Panc1 (cell line): ENCODE measurements at regions not wholly inside any gene's neighbourhood (a gene's known extent, or its start where the extent isn't known, plus 50 kb on each side); places are given as distances from the start of the nearest gene placed in this dataset.

Source experiments
- ATAC-seq: fragments of 200-7000 bp; cut with Tn5 transposase; 2 replicates; pipeline ENCODE4 v1.9.1; 2020; ENCODE audit warnings: mild to moderate bottlenecking, moderate library complexity
- BruUV-seq: library from RNA; stranded (reverse); fragments of 400-500 nt; replicated peaks from 2 replicates; lab custom pipeline; 2021; lab: Mats Ljungman, UMichigan
- CTCF ChIA-PET: fragments of 300-600 bp; sonication (Branson Sonifier 250); formaldehyde crosslinking; loops from one replicate; lab custom pipeline; 2022; ENCODE audit warnings: antibody characterized with exemption; lab: Charles Lee
- POLR2A ChIA-PET: fragments of 300-600 bp; sonication (Branson Sonifier 250); formaldehyde crosslinking; loops from one replicate; lab custom pipeline; 2022; ENCODE audit warnings: antibody characterized with exemption; lab: Charles Lee
- DNase-seq: peaks from one replicate; pipeline ENCODE4 v3.0.0-alpha.2; 2010; ENCODE audit warnings: low read depth, low spot score
- H3K27ac ChIP-seq: 2 replicates; pipeline ENCODE4 v1.5.1; 2011; ENCODE audit warnings: mild to moderate bottlenecking, low read length, inconsistent platforms
- H3K27me3 ChIP-seq: fragments of 200-500 bp; sonication (Bioruptor generic); 2 replicates; pipeline ENCODE4 v1.6.0; 2014; ENCODE audit warnings: low read length, inconsistent platforms; ENCODE audit not compliant: control insufficient read depth, insufficient read depth
- H3K36me3 ChIP-seq: fragments of 200-500 bp; sonication (Bioruptor generic); 2 replicates; pipeline ENCODE4 v1.5.1; 2014; ENCODE audit warnings: inconsistent platforms, mild to moderate bottlenecking, low read length, moderate library complexity; ENCODE audit not compliant: control insufficient read depth, insufficient read depth
- H3K4me1 ChIP-seq: 2 replicates; pipeline ENCODE4 v1.5.1; 2011; ENCODE audit warnings: inconsistent platforms, mild to moderate bottlenecking, low read length, moderate library complexity; ENCODE audit not compliant: control insufficient read depth, insufficient read depth
- H3K4me3 ChIP-seq, 2 experiments: 2 replicates each; pipeline ENCODE4 v1.5.1; 2011 to 2012; ENCODE audit warnings: low read depth in 2 of 2, low read length in 2 of 2, mild to moderate bottlenecking in 2 of 2, inconsistent platforms in 1 of 2, moderate library complexity in 1 of 2
- H3K9me3 ChIP-seq: fragments of 200-500 bp; sonication (Bioruptor generic); 2 replicates; pipeline ENCODE4 v1.5.1; 2014; ENCODE audit warnings: low read depth, mild to moderate bottlenecking, inconsistent platforms, low read length, moderate library complexity; ENCODE audit not compliant: control insufficient read depth, insufficient read depth
- CTCF ChIP-seq: fragments of 450-650 bp; IDR thresholded peaks from 2 replicates; pipeline ENCODE4 v1.5.1; 2017; ENCODE audit warnings: mild to moderate bottlenecking
- POLR2AphosphoS5 ChIP-seq: IDR thresholded peaks from 2 replicates; pipeline ENCODE4 v1.6.1; 2012; ENCODE audit warnings: mild to moderate bottlenecking, low read depth, low read length, moderate library complexity
- SIN3A ChIP-seq: IDR thresholded peaks from 2 replicates; pipeline ENCODE4 v1.6.1; 2012; ENCODE audit warnings: low read depth, mild to moderate bottlenecking, low read length, moderate library complexity, borderline replicate concordance; ENCODE audit not compliant: insufficient read depth
- TCF7L2 ChIP-seq: IDR thresholded peaks from 2 replicates; pipeline ENCODE4 v1.6.1; 2011; ENCODE audit warnings: mild to moderate bottlenecking, low read depth, low read length, inconsistent platforms
- in situ Hi-C: cut with HindIII; loops from 2 replicates; pipeline ENCODE4 v1.10.0; 2016; ENCODE audit warnings: low sequenced_read_pairs, low pct_unique_long_range_greater_than_20kb
- intact Hi-C: fragments of 100-400 bp; cut with micrococcal nuclease; formaldehyde crosslinking; loops from one replicate; pipeline ENCODE4 v1.10.0; 2022; ENCODE audit not compliant: unreplicated experiment
- TF ChIP-seq, protein P1 (sequence below), 2 experiments: IDR thresholded peaks; 2 replicates each; pipeline ENCODE4 v1.6.1; 2011 to 2012; ENCODE audit warnings: low read depth in 2 of 2, control low read depth in 1 of 2, low read length in 1 of 2, mild to moderate bottlenecking in 1 of 2, moderate library complexity in 1 of 2; ENCODE audit not compliant: insufficient read depth in 1 of 2

DNA sequence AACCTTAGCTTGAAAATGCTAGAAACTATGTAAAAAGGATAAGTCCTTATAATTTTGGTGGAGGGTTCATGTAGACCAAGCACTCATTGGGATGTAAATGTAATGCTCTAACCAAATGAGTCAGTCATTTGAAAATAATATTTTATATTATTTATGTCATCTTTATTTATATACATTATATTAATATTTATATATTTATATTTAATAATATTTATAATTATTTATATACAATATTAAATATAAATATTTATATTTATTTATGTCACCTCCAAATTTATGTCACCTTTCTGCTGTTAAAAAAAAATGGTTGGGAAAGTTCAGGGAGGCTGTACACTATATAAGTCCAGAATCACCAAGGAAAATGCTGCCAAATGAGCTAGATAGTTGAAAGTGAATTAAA, 254.3 kb downstream of the FIGN start:
- no peak for TF ChIP-seq CTCF
- TF ChIP-seq POLR2AphosphoS5, result no peak
- TF ChIP-seq, protein P1, sequence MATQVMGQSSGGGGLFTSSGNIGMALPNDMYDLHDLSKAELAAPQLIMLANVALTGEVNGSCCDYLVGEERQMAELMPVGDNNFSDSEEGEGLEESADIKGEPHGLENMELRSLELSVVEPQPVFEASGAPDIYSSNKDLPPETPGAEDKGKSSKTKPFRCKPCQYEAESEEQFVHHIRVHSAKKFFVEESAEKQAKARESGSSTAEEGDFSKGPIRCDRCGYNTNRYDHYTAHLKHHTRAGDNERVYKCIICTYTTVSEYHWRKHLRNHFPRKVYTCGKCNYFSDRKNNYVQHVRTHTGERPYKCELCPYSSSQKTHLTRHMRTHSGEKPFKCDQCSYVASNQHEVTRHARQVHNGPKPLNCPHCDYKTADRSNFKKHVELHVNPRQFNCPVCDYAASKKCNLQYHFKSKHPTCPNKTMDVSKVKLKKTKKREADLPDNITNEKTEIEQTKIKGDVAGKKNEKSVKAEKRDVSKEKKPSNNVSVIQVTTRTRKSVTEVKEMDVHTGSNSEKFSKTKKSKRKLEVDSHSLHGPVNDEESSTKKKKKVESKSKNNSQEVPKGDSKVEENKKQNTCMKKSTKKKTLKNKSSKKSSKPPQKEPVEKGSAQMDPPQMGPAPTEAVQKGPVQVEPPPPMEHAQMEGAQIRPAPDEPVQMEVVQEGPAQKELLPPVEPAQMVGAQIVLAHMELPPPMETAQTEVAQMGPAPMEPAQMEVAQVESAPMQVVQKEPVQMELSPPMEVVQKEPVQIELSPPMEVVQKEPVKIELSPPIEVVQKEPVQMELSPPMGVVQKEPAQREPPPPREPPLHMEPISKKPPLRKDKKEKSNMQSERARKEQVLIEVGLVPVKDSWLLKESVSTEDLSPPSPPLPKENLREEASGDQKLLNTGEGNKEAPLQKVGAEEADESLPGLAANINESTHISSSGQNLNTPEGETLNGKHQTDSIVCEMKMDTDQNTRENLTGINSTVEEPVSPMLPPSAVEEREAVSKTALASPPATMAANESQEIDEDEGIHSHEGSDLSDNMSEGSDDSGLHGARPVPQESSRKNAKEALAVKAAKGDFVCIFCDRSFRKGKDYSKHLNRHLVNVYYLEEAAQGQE (IDR thresholded peaks at IDR 0.05; ENCODE audit: insufficient read depth in 1 of 2, low read depth in 2 of 2, low read length in 1 of 2), result no peak
- no peak for TF ChIP-seq SIN3A
- TF ChIP-seq TCF7L2, result no peak
- no peak overlapping the region; the same call in 1 of the 2 replicates for H3K27ac ChIP-seq
- CTCF ChIA-PET, result no interaction called here
- no TSS peak for BruUV-seq
- H3K36me3 ChIP-seq, result no peaks in the 10 kb centered on the region
- H3K9me3 ChIP-seq, result no peaks in the 10 kb centered on the region
- DNase-seq, result no peak
- POLR2A ChIA-PET, result no interaction called here
- no peak for ATAC-seq
- in situ Hi-C loops, result no loop called here
- no peaks in the 10 kb centered on the region for H3K4me1 ChIP-seq
- H3K27me3 ChIP-seq, result no peaks in the 10 kb centered on the region
- intact Hi-C loops, result no loop called here
- H3K4me3 ChIP-seq, result no peak overlapping the region

DNA sequence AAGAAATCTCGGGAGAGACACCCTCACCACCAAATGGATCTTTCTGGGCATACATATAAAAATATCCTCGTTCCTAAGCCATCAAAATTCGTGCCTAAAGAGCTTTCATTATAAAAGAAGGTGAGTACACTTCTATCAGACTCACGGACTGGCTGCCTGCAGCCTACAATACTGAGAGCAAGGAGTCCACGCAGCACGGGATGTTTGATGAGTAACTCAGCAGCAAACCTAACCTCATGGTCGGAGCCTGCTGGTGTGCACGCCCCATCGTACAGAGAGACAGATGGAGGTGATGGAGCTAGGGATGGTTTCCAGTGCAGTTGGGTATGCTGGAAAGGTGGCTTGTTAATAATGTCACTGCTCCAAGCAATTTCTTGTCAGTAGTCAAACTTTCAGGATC, 256.2 kb downstream of the FIGN start:
- no TSS peak for BruUV-seq
- ChIA-PET POLR2A (no interaction called here), CTCF (no interaction called here)
- TF ChIP-seq POLR2AphosphoS5 (no peak), CTCF (no peak), TCF7L2 (no peak), SIN3A (no peak)
- TF ChIP-seq, protein P1 (IDR thresholded peaks at IDR 0.05; ENCODE audit: insufficient read depth in 1 of 2, low read depth in 2 of 2, low read length in 1 of 2), result no peak
- in situ Hi-C loops, result no loop called here
- Histone ChIP-seq H3K9me3 (no peaks in the 10 kb centered on the region), H3K36me3 (no peaks in the 10 kb centered on the region), H3K4me1 (no peaks in the 10 kb centered on the region), H3K4me3 (no peak overlapping the region), H3K27me3 (no peaks in the 10 kb centered on the region), H3K27ac (no peak overlapping the region)
- ATAC-seq (no peak), DNase-seq (no peak)
- intact Hi-C loops, result no loop called here
